ENCODE measurements at regions not wholly inside any gene's neighbourhood (a gene's known extent, or its start where the extent isn't known, plus 50 kb on each side); places are given as distances from the start of the nearest gene placed in this dataset.

- TF ChIP-seq, protein P1, sequence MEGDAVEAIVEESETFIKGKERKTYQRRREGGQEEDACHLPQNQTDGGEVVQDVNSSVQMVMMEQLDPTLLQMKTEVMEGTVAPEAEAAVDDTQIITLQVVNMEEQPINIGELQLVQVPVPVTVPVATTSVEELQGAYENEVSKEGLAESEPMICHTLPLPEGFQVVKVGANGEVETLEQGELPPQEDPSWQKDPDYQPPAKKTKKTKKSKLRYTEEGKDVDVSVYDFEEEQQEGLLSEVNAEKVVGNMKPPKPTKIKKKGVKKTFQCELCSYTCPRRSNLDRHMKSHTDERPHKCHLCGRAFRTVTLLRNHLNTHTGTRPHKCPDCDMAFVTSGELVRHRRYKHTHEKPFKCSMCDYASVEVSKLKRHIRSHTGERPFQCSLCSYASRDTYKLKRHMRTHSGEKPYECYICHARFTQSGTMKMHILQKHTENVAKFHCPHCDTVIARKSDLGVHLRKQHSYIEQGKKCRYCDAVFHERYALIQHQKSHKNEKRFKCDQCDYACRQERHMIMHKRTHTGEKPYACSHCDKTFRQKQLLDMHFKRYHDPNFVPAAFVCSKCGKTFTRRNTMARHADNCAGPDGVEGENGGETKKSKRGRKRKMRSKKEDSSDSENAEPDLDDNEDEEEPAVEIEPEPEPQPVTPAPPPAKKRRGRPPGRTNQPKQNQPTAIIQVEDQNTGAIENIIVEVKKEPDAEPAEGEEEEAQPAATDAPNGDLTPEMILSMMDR (IDR thresholded peaks at IDR 0.05; ENCODE audit: poor library complexity) = no peak
- TF ChIP-seq EZH2phosphoT487 (IDR thresholded peaks at IDR 0.05; ENCODE audit: low read depth, severe bottlenecking, unreplicated experiment) (no peak), EZH2 (IDR thresholded peaks at IDR 0.05; ENCODE audit: borderline replicate concordance) (no peak)
Observed at GRCh38 chr1:220380885-220381284, 108.6 kb upstream of the RAB3GAP2 start.

All from hepatocyte (in vitro differentiated cells).